C4-2B (cell line): ENCODE measurements at regions not wholly inside any gene's neighbourhood (a gene's known extent, or its start where the extent isn't known, plus 50 kb on each side); places are given as distances from the start of the nearest gene placed in this dataset.

ENCODE experiments used
- ZFX ChIP-seq: fragments of 450-650 bp; IDR thresholded peaks from 2 replicates; pipeline ENCODE4 v1.6.1; 2017
- TF ChIP-seq, protein P1 (sequence below): fragments of 450-650 bp; conservative IDR thresholded peaks from 2 replicates; pipeline ENCODE4 v1.5.1; 2017; ENCODE audit warnings: mild to moderate bottlenecking

- TF ChIP-seq, protein P1, sequence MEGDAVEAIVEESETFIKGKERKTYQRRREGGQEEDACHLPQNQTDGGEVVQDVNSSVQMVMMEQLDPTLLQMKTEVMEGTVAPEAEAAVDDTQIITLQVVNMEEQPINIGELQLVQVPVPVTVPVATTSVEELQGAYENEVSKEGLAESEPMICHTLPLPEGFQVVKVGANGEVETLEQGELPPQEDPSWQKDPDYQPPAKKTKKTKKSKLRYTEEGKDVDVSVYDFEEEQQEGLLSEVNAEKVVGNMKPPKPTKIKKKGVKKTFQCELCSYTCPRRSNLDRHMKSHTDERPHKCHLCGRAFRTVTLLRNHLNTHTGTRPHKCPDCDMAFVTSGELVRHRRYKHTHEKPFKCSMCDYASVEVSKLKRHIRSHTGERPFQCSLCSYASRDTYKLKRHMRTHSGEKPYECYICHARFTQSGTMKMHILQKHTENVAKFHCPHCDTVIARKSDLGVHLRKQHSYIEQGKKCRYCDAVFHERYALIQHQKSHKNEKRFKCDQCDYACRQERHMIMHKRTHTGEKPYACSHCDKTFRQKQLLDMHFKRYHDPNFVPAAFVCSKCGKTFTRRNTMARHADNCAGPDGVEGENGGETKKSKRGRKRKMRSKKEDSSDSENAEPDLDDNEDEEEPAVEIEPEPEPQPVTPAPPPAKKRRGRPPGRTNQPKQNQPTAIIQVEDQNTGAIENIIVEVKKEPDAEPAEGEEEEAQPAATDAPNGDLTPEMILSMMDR: no peak
- no peak for TF ChIP-seq ZFX
Measured at GRCh38 chr10:8398771-8399170, 344.3 kb downstream of the GATA3 start.
